PC-3 (cell line): ENCODE measurements at regions not wholly inside any gene's neighbourhood (a gene's known extent, or its start where the extent isn't known, plus 50 kb on each side); places are given as distances from the start of the nearest gene placed in this dataset.

Experiments
- ATAC-seq: fragments of 200-7000 bp; cut with Tn5 transposase; 2 replicates; pipeline ENCODE4 v1.9.1; 2020; ENCODE audit warnings: mild to moderate bottlenecking, moderate library complexity
- BruUV-seq: library from RNA; stranded (reverse); fragments of 400-500 nt; replicated peaks from 2 replicates; lab custom pipeline; 2021; lab: Mats Ljungman, UMichigan
- CTCF ChIA-PET: fragments of 300-600 bp; sonication (Branson Sonifier 250); formaldehyde crosslinking; loops from one replicate; lab custom pipeline; 2022; ENCODE audit warnings: antibody characterized with exemption; lab: Charles Lee
- POLR2A ChIA-PET: fragments of 300-600 bp; sonication (Branson Sonifier 250); formaldehyde crosslinking; loops from one replicate; lab custom pipeline; 2022; ENCODE audit warnings: antibody characterized with exemption; ENCODE audit not compliant: unreplicated experiment; lab: Charles Lee
- DNase-seq: peaks from one replicate; pipeline ENCODE4 v3.0.0-alpha.2; 2015
- H2AFZ ChIP-seq: fragments of 300-600 bp; sonication (generic); 2 replicates; pipeline ENCODE4 v1.6.0; 2016; ENCODE audit warnings: antibody characterized with exemption, low read length
- H3F3A ChIP-seq: fragments of 300-600 bp; sonication (generic); one replicate; pipeline ENCODE4 v1.6.0; 2017; ENCODE audit warnings: antibody characterized with exemption, low read length, control low read depth, mild to moderate bottlenecking; ENCODE audit not compliant: unreplicated experiment
- H3K27ac ChIP-seq: fragments of 300-600 bp; sonication (generic); 2 replicates; pipeline ENCODE4 v1.5.1; 2016; ENCODE audit warnings: mild to moderate bottlenecking, low read length
- H3K27me3 ChIP-seq: fragments of 300-600 bp; sonication (generic); 2 replicates; pipeline ENCODE4 v1.6.1; 2016; ENCODE audit warnings: low read length, mixed read lengths
- H3K36me3 ChIP-seq: fragments of 300-600 bp; sonication (generic); 2 replicates; pipeline ENCODE4 v1.6.1; 2016; ENCODE audit warnings: low read depth, mixed run types, low read length, mixed read lengths
- H3K4me1 ChIP-seq: fragments of 300-600 bp; sonication (generic); 2 replicates; pipeline ENCODE4 v1.5.1; 2016; ENCODE audit warnings: low read length; ENCODE audit not compliant: insufficient read depth
- H3K4me2 ChIP-seq: fragments of 300-600 bp; sonication (generic); 2 replicates; pipeline ENCODE4 v1.6.0; 2016; ENCODE audit warnings: low read length
- H3K4me3 ChIP-seq: fragments of 300-600 bp; sonication (generic); 2 replicates; pipeline ENCODE4 v1.5.1; 2016; ENCODE audit warnings: mild to moderate bottlenecking, low read length, mixed read lengths
- H3K79me2 ChIP-seq: fragments of 300-600 bp; sonication (generic); 2 replicates; pipeline ENCODE4 v1.6.1; 2017; ENCODE audit warnings: low read length, mixed read lengths
- H3K9ac ChIP-seq: fragments of 300-600 bp; sonication (generic); 2 replicates; pipeline ENCODE4 v1.6.0; 2016; ENCODE audit warnings: mild to moderate bottlenecking, low read length
- H3K9me2 ChIP-seq: fragments of 300-600 bp; sonication (generic); replicated peaks from 2 replicates; pipeline ENCODE4 v1.6.1; 2016; ENCODE audit warnings: mixed run types, low read length, mixed read lengths
- H3K9me3 ChIP-seq: fragments of 300-600 bp; sonication (generic); 2 replicates; pipeline ENCODE4 v1.6.1; 2016; ENCODE audit warnings: low read length, mixed read lengths
- H4K20me1 ChIP-seq: fragments of 300-600 bp; sonication (generic); 2 replicates; pipeline ENCODE4 v1.6.1; 2016; ENCODE audit warnings: low read length, mixed read lengths
- CTCF ChIP-seq: fragments of 300-600 bp; sonication (generic); conservative IDR thresholded peaks from 2 replicates; pipeline ENCODE4 v1.5.1; 2017; ENCODE audit warnings: antibody characterized with exemption, low read depth, mild to moderate bottlenecking, low read length
- EZH2 ChIP-seq: fragments of 300-600 bp; sonication (generic); IDR thresholded peaks from one replicate; pipeline ENCODE4 v1.6.1; 2017; ENCODE audit warnings: antibody characterized with exemption, mild to moderate bottlenecking, low read length; ENCODE audit not compliant: unreplicated experiment
- EZH2phosphoT487 ChIP-seq: fragments of 300-600 bp; sonication (generic); IDR thresholded peaks from 2 replicates; pipeline ENCODE4 v1.6.1; 2018; ENCODE audit warnings: mild to moderate bottlenecking, antibody characterized with exemption, low read length, borderline replicate concordance
- intact Hi-C: fragments of 100-400 bp; cut with micrococcal nuclease; formaldehyde crosslinking; loops from 2 replicates; pipeline ENCODE4 v1.9.0; 2023

GRCh38 chr9:20023210-20023905 is 234.5 kb upstream of the SLC24A2 start:
- Histone ChIP-seq H3K36me3 (no peaks in the 10 kb centered on the region), H4K20me1 (no peaks in the 10 kb centered on the region), H3K9me3 (no peaks in the 10 kb centered on the region), H2AFZ (no peak overlapping the region), H3K79me2 (no peaks in the 10 kb centered on the region), H3K9me2 (no peaks in the 10 kb centered on the region), H3K27ac (no peak overlapping the region), H3K27me3 (no peaks in the 10 kb centered on the region), H3K4me3 (no peak overlapping the region), H3F3A (no peaks in the 10 kb centered on the region), H3K9ac (no peak overlapping the region), H3K4me2 (no peak overlapping the region), H3K4me1 (no peaks in the 10 kb centered on the region)
- ATAC-seq = no peak
- BruUV-seq = no TSS peak
- DNase-seq = no peak
- CTCF ChIA-PET = no interaction called here
- POLR2A ChIA-PET = no interaction called here
- TF ChIP-seq EZH2 (no peak), CTCF (no peak), EZH2phosphoT487 (no peak)
- intact Hi-C loops = no loop called here

GRCh38 chr9:20022410-20022809 is 233.6 kb upstream of the SLC24A2 start:
- no peak overlapping the region for H2AFZ ChIP-seq
- BruUV-seq = no TSS peak

More at GRCh38 chr9:20022410-20022809, 233.6 kb upstream of the SLC24A2 start:
- intact Hi-C loops = no loop called here
- ATAC-seq (no peak), DNase-seq (peak; percentile 12)
- no peak overlapping the region for H3K9ac ChIP-seq
- no peaks in the 10 kb centered on the region for H4K20me1 ChIP-seq
- H3K4me2 ChIP-seq = no peak overlapping the region
- no peaks in the 10 kb centered on the region for H3K79me2 ChIP-seq
- no peaks in the 10 kb centered on the region for H3F3A ChIP-seq
- no peak overlapping the region for H3K4me3 ChIP-seq
- no peaks in the 10 kb centered on the region for H3K9me2 ChIP-seq
- H3K36me3 ChIP-seq = no peaks in the 10 kb centered on the region
- ChIA-PET CTCF (no interaction called here), POLR2A (no interaction called here)
- H3K27me3 ChIP-seq = no peaks in the 10 kb centered on the region
- no peaks in the 10 kb centered on the region for H3K4me1 ChIP-seq
- no peak for TF ChIP-seq EZH2
- TF ChIP-seq CTCF = no peak
- TF ChIP-seq EZH2phosphoT487 = no peak
- no peaks in the 10 kb centered on the region for H3K9me3 ChIP-seq
- H3K27ac ChIP-seq = no peak overlapping the region
